Liver (tissue), 3 donors: ENCODE measurements at regions not wholly inside any gene's neighbourhood (a gene's known extent, or its start where the extent isn't known, plus 50 kb on each side); places are given as distances from the start of the nearest gene placed in this dataset.

Source experiments
- ATF3 ChIP-seq: IDR thresholded peaks from 2 replicates; pipeline ENCODE4 v1.6.1; 2016; ENCODE audit warnings: antibody characterized with exemption
- CTCF ChIP-seq: fragments of 150-350 bp; IDR thresholded peaks from 2 replicates; pipeline ENCODE4 v1.5.1; 2017; ENCODE audit warnings: improper control_type of control experiment, low read depth, low read length; ENCODE audit not compliant: missing input control
- EGR1 ChIP-seq, 2 donors: IDR thresholded peaks; 2 replicates each; pipeline ENCODE4 v1.6.1; 2016 to 2018; ENCODE audit warnings: antibody characterized with exemption in 2 of 2, low read depth in 2 of 2
- FOXA1 ChIP-seq: IDR thresholded peaks from 2 replicates; pipeline ENCODE4 v1.6.1; 2016; ENCODE audit warnings: antibody characterized with exemption
- FOXA2 ChIP-seq: IDR thresholded peaks from 2 replicates; pipeline ENCODE4 v1.6.1; 2016; ENCODE audit warnings: antibody characterized with exemption
- JUND ChIP-seq, 2 donors: IDR thresholded peaks; 2 replicates each; pipeline ENCODE4 v1.6.1; 2016; ENCODE audit warnings: antibody characterized with exemption in 2 of 2
- MAX ChIP-seq: IDR thresholded peaks from 2 replicates; pipeline ENCODE4 v1.6.1; 2016; ENCODE audit warnings: antibody characterized with exemption
- RAD21 ChIP-seq, 2 donors: IDR thresholded peaks; 2 replicates each; pipeline ENCODE4 v1.6.1; 2016; ENCODE audit warnings: antibody characterized with exemption in 2 of 2, mild to moderate bottlenecking in 2 of 2
- REST ChIP-seq: IDR thresholded peaks from 2 replicates; pipeline ENCODE4 v1.6.1; 2016; ENCODE audit warnings: antibody characterized with exemption, mild to moderate bottlenecking
- SP1 ChIP-seq: IDR thresholded peaks from 2 replicates; pipeline ENCODE4 v1.6.1; 2018; ENCODE audit warnings: antibody characterized with exemption, mild to moderate bottlenecking
- TAF1 ChIP-seq: conservative IDR thresholded peaks from 2 replicates; pipeline ENCODE4 v1.6.1; 2016; ENCODE audit warnings: antibody characterized with exemption, mild to moderate bottlenecking
- YY1 ChIP-seq: IDR thresholded peaks from 2 replicates; pipeline ENCODE4 v1.6.1; 2016; ENCODE audit warnings: antibody characterized with exemption, mild to moderate bottlenecking
- ZBTB33 ChIP-seq: IDR thresholded peaks from 2 replicates; pipeline ENCODE4 v1.6.1; 2016; ENCODE audit warnings: antibody characterized with exemption
- donor health status: healthy.
- donor health status: healthy.

GRCh38 chr12:112738531-112738930 is 53.0 kb upstream of the RPH3A start:
- TF ChIP-seq RAD21 (IDR thresholded peaks at IDR 0.05) (no peak), CTCF (no peak), ZBTB33 (no peak), MAX (no peak), SP1 (no peak), TAF1 (no peak), FOXA2 (no peak), ATF3 (no peak), YY1 (no peak), JUND (IDR thresholded peaks at IDR 0.05) (no peak), EGR1 (IDR thresholded peaks at IDR 0.05; ENCODE audit: low read depth in 2 of 2) (no peak), FOXA1 (no peak), REST (no peak)
